Ovary (tissue), 7 donors: ENCODE measurements at regions not wholly inside any gene's neighbourhood (a gene's known extent, or its start where the extent isn't known, plus 50 kb on each side); places are given as distances from the start of the nearest gene placed in this dataset.

Source experiments
- DNase-seq, 5 donors: peaks; one replicate each; pipeline ENCODE4 v3.0.0-alpha.2; 2019 to 2020
- H3K27ac ChIP-seq, 2 donors: fragments of 200-600 bp; one replicate each; pipeline versions ENCODE4 v1.5.1 to v1.8.0; 2019 to 2022
- H3K27me3 ChIP-seq: fragments of 200-600 bp; one replicate; pipeline ENCODE4 v1.8.0; 2022
- H3K36me3 ChIP-seq: fragments of 200-600 bp; sonication (generic); one replicate; pipeline ENCODE4 v1.5.1; 2019
- H3K4me1 ChIP-seq: one replicate; pipeline ENCODE4 v1.8.1; 2013; ENCODE audit warnings: mild to moderate bottlenecking, moderate library complexity; ENCODE audit not compliant: insufficient read depth
- H3K4me3 ChIP-seq: fragments of 200-600 bp; sonication (generic); one replicate; pipeline ENCODE4 v1.5.1; 2017
- H3K9me3 ChIP-seq, 2 donors: fragments of 200-600 bp in 1 of 2; sonication (generic) in 1 of 2; one replicate each; pipeline versions ENCODE4 v1.5.1 to v1.8.1; 2013 to 2019; ENCODE audit warnings: mild to moderate bottlenecking in 1 of 2, moderate library complexity in 1 of 2
- CTCF ChIP-seq, 3 donors: fragments of 450-650 bp in 2 of 3; fragments of 200-600 bp in 1 of 3; IDR thresholded peaks; one replicate each; pipeline versions ENCODE4 v1.5.1 to v1.8.0; 2016 to 2022; ENCODE audit warnings: antibody characterized with exemption in 3 of 3, mild to moderate bottlenecking in 1 of 3
- EP300 ChIP-seq: sonication (generic); formaldehyde crosslinking; IDR thresholded peaks from one replicate; pipeline ENCODE4 v1.6.1; 2017; ENCODE audit warnings: antibody characterized with exemption
- POLR2A ChIP-seq: fragments of 450-650 bp; IDR thresholded peaks from one replicate; pipeline ENCODE4 v1.6.1; 2017; ENCODE audit warnings: antibody characterized with exemption, mild to moderate bottlenecking, moderate library complexity
- WGBS, 3 donors: extraction: QIAGEN DNeasy Blood & Tissue Kit in 1 of 3; methylation state at CpG; one replicate each; pipeline versions ENCODE4 v1.1.5 to v1.1.7; 2013 to 2017; 5-methylcytosine and 5-hydroxymethylcytosine counted together
- intact Hi-C, 4 donors: fragments of 100-400 bp; cut with DNase I; formaldehyde crosslinking; loops; one replicate each; pipeline versions ENCODE4 v1.11.0 to v1.15.1; 2022 to 2023
- donor health status: DM: no; HTN: no; CAD: no; lungs with moderate emphysema.
- donor health status: DM: no; HTN: no; CAD: no.
- donor health status: Bipolar disorder and iron deficiency.
- donor health status: DM: no; HTN: no; CAD: no.
- donor health status: DM: yes; HTN: yes; CAD: no.

- Histone ChIP-seq H3K27me3 (no peaks in the 10 kb centered on the region), H3K9me3 (no peaks in the 10 kb centered on the region), H3K27ac (no peak overlapping the region), H3K4me3 (no peak overlapping the region), H3K36me3 (no peaks in the 10 kb centered on the region), H3K4me1 (no peaks in the 10 kb centered on the region)
- no peak for DNase-seq
- intact Hi-C loops, result no loop called here
- TF ChIP-seq POLR2A, result no peak
- no peak for TF ChIP-seq CTCF (IDR thresholded peaks at IDR 0.05)
- TF ChIP-seq EP300, result no peak
- WGBS, 3 donors, result 45 to 54% (median 54%) methylated on average over 2 of the region's 2 CpGs
Measured at GRCh38 chr9:106761493-106761892, 101.5 kb upstream of the ZNF462 start.

- no peak overlapping the region for H3K4me3 ChIP-seq
- no peaks in the 10 kb centered on the region for H3K4me1 ChIP-seq
- DNase-seq, result no peak
- no peaks in the 10 kb centered on the region for H3K27me3 ChIP-seq
- no peak overlapping the region for H3K27ac ChIP-seq
- H3K9me3 ChIP-seq, result no peaks in the 10 kb centered on the region
- intact Hi-C loops, result no loop called here
- TF ChIP-seq POLR2A, result no peak
- no peak for TF ChIP-seq EP300
- no peak for TF ChIP-seq CTCF (IDR thresholded peaks at IDR 0.05)
- H3K36me3 ChIP-seq, result no peaks in the 10 kb centered on the region
Measured at GRCh38 chr9:106766616-106767015, 96.3 kb upstream of the ZNF462 start.

- Histone ChIP-seq H3K4me3 (no peak overlapping the region), H3K36me3 (no peaks in the 10 kb centered on the region), H3K27ac (no peak overlapping the region), H3K4me1 (no peaks in the 10 kb centered on the region), H3K9me3 (no peaks in the 10 kb centered on the region), H3K27me3 (no peaks in the 10 kb centered on the region)
- no peak for DNase-seq
- 58 to 62% (median 58%) methylated on average over 7 of the region's 7 CpGs for WGBS, 3 donors
- intact Hi-C loops, result no loop called here
- TF ChIP-seq POLR2A (no peak), CTCF (IDR thresholded peaks at IDR 0.05) (no peak), EP300 (no peak)
Measured at GRCh38 chr9:106769331-106769730, 93.6 kb upstream of the ZNF462 start.

GRCh38 chr9:106771608-106772007, 91.4 kb upstream of the ZNF462 start:
- no peak overlapping the region for H3K4me3 ChIP-seq
- intact Hi-C loops, result no loop called here
- DNase-seq, result no peak
- TF ChIP-seq EP300, result no peak
- TF ChIP-seq CTCF (IDR thresholded peaks at IDR 0.05), result no peak
- TF ChIP-seq POLR2A, result no peak
- H3K27me3 ChIP-seq, result no peaks in the 10 kb centered on the region
- no peak overlapping the region for H3K27ac ChIP-seq
- H3K36me3 ChIP-seq, result no peaks in the 10 kb centered on the region
- WGBS, 3 donors, result 73 to 86% (median 80%) methylated on average over 4 of the region's 4 CpGs
- H3K9me3 ChIP-seq, result no peaks in the 10 kb centered on the region
- no peaks in the 10 kb centered on the region for H3K4me1 ChIP-seq
